DMS53 treated with DMSO at 0.1 percent for 48 hours (cell line): ENCODE measurements at regions not wholly inside any gene's neighbourhood (a gene's known extent, or its start where the extent isn't known, plus 50 kb on each side); places are given as distances from the start of the nearest gene placed in this dataset.

Experiments
- DNase-seq: peaks from one replicate; lab custom pipeline; 2025; ENCODE audit not compliant: unreplicated experiment; lab: John Stamatoyannopoulos, UW

DNA sequence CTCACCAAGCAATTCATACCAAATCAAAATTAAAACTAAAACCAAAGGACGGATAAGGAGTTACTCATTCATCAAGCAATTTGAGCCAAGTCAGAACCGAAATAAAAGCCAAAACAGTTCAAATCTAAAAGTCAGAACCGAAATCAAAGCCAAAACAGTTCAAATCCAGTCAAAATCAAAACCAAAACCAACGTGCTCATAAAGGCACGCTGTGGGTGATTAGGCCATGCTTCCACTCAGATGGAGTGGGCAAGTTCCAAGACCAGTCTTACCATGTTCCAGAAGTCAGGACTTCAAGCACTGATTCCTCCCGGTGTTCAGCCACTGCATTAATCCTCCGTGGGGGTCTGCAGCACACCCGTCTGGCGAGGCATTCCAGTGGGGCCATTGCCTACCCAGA lies 409.3 kb downstream of the TGFB2 start:
- no peak for DNase-seq

DNA sequence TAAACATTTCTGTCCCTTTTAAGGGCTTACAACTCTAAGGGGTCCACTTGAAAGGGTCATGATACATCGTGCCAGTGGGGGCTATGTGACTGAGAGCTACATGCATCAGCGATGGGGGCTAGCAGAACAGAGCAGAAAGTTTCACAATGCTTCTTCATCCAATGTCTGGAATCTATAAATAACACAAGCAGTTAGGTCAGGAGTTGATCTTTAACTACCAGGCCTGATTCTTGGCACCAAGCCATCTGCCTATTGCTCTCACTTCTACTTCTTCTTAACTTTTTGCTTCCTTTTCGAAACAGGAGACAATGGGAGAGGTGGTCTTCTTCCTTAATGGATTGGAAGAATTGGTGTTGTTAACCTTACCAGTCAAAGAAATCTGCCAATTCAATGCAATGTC lies 410.0 kb downstream of the TGFB2 start:
- DNase-seq, result no peak

GRCh38 chr1:218759795-218760194 lies 413.9 kb upstream of the LYPLAL1 start:
- no peak for DNase-seq

DNA sequence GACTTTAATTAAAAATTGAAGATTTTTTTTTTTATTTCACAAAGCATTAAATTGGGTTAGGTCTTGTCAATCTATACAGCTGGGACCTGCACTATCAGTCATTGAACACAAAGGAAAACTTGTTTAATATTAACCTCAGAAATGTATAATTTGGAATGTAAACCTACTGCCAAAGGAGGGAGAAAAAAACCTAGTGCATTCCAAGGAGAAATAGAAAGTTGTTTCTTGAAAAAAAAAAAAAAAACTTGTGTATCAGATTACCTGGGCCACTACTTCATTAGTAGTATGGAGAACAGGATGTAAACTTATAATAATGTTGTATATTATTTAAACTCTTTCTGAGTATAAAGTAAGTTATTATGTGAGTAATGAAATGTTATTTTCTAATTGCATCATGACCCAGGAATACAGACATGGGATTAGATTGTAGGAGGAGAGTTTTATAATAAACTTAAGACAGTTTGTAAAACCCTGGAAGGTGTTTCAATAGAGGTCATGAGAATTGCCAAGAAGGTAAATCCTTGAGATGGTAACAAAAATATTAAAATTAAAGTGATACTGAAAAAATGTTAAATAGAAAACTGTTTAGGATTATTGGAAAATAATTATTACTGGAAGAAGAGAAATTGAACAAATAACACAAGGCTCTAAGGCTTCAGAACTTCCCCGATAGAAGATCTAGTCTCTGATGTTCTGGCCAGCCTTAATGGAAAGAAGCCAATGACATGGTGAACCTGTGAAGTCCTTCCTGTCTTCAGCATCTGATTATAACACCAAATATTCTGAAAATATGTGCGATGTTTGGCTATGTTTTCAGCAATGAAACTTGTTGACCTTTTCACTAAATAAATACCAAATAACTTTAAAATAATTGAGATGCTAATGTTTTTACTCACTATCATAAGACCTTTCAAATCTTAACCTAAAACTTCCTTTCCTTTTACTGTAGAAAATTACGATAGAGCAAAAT lies 412.8 kb upstream of the LYPLAL1 start:
- no peak for DNase-seq

DNA sequence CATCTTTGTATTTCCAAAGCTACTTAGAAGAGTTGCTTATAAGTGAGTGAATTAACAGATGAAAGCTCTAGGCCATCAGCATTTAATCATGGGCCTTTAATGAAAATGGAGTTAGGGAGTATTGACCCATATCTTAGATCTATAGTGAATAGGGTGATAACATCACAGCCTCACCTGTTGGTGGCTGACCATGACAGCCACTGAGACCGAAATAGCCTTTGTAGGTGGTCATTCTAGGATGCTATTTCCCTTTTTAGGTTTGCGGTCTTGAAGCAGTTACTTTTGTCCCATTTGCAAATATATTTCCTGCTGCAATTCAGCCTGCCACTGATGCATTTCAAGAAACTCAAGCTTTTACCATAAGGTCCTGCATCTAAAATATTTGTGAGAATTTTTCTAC lies 410.1 kb upstream of the LYPLAL1 start:
- no peak for DNase-seq

DNA sequence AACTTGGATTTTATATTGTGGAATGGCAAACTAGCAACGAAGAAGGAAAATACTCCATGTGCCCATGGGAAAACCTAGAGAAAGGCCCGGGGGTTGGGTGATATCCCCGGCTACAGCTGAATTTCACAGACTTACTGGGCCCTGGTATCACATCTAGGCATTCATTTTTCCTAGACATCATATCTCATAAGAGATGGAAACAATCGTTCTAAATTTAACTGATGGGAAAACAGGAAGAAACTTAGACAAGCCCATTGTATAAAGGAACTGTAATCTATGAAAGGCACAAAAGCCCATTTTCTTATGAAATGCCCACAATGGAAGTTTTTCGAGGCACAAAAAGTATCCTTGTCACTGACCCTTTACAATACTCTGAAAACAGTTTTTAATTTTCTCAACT lies 407.9 kb upstream of the LYPLAL1 start:
- DNase-seq, result no peak

DNA sequence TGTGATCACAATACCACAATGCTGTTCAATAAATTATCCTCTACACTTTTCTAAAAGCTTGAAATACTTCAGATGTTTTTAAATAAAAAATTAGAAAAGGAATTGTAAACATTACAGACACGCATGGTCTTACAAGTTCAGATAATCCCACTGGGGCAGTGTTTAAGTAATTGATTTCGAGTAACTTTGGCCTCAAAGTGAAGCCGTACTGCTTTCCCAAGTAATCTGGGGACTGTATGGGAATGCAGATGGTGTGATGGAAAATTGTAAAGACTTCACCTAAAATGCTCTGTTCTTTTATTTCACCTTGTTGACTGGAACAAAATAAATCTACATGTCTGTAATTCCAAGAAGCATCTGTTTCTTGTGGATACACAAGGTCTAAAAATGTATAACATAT lies 401.7 kb upstream of the LYPLAL1 start:
- no peak for DNase-seq

DNA sequence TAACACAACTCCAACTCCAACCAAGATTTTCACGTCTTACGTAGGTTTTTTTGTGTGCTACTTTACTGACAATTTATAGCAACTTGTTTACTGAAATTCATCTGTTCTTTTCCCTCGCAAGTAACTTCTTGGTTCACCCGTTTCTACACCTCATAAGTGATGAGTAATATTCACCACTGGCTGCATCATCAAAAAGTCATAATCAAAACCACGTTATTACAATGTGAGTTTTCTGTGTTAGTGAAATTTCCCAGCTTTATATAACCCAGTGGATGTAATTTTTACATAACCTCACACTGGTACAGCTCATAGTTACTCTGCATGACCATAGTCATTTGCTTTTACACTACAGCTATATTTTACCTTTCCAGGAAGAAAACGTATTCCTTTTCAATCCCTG lies 401.1 kb upstream of the LYPLAL1 start:
- no peak for DNase-seq

GRCh38 chr1:218775501-218776021 lies 398.1 kb upstream of the LYPLAL1 start:
- no peak for DNase-seq

DNA sequence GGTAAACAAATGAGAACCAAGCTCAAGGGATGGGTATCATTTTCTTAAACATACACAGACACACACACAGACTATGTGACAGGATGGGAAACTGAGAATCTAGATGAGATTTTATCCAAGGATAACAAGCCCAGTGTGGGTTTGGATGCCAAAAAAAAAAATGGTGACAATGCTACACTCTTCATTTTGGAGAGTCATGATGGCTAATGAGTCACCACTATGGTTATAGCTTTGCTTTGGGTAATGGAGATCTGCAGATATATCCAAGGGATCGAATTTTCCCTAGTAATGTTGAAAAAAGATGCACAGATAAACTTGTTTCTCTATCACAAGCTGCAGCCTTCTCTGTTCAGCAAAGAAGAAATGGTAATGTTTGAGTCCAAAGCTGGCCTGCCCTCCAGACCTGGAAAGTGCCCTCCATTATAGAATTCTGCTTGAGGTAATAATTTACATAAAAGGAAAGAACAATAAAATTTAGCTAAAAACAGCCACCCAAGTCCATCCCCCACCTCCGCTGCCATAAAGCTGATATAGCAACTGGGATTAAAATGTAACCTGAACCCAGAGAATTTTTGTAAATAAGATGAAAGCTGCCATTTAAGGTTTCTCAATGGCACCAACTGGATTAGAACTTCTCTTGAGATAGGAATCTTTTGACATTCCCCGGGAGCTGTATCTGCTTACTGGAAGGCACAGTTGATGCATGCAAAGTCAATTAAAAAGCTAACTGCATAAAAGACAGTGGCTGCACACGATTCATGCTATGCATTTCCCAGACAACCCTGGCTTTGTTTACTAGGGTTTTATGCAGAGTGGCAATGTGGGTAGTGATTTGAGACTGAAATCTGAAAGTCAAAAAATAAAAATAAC lies 395.2 kb upstream of the LYPLAL1 start:
- no peak for DNase-seq

GRCh38 chr1:218779341-218780100 lies 394.2 kb upstream of the LYPLAL1 start:
- no peak for DNase-seq

DNA sequence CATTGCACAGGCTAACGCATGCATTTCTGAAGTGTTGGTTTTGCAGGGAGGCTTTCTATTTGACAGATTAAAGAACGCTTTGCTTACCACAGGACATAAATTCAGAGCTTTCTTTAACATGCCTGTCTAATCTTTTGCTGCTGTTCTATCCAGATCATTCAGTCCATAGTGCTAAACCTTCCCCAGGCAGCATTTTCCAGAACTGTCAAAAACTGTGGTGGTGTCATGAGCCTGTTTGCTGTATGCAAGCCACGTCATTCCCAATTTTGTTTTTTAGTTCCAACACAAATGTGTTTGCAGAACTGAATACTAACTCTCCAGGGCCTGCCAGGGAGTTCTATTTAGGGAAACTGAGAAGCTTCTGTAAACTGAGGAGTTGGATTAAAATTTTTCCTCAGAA lies 390.5 kb upstream of the LYPLAL1 start:
- no peak for DNase-seq

GRCh38 chr1:218783916-218784315 lies 389.8 kb upstream of the LYPLAL1 start:
- DNase-seq, result no peak

- DNase-seq, result no peak
Observed at GRCh38 chr1:218785928-218786327, 387.8 kb upstream of the LYPLAL1 start.

DNA sequence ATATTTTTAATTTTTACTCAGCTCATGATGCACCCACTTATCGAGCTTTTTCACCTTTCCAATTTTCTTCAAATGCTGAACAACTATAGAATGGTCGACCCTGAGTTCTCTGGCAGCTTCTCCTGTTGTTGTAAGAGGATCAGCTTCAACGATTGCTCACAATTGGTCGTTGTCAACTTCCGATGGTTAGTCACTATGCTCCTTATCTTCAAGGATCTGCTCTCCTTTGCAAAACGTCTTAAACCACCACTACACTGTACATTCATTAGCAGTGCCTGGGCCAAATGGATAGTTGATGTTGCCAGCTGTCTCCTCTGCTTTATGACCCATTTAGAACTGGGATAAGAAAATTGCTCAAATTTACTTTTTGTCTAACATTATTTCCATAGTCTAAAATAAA lies 385.9 kb upstream of the LYPLAL1 start:
- DNase-seq, result no peak

GRCh38 chr1:218796773-218797172 lies 376.9 kb upstream of the LYPLAL1 start:
- DNase-seq, result no peak

DNA sequence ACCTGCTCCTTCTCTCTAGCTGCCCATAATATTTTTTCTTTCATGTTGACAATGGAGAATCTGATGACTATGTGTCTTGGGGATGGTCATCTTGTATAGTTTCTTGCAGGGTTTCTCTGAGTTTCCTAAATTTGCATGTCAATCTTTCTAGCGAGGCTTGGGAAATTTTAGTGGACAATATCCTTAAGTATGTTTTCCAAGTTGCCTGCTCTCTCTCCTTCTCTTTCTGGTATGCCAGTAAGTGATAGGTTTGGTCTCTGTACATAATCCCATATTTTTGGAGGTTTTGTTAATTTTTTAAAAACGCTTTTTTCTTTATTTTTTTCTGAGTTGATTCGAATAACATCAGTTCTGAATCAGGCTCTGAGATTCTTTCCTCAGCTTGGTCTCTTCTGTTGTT lies 370.9 kb upstream of the LYPLAL1 start:
- no peak for DNase-seq

DNA sequence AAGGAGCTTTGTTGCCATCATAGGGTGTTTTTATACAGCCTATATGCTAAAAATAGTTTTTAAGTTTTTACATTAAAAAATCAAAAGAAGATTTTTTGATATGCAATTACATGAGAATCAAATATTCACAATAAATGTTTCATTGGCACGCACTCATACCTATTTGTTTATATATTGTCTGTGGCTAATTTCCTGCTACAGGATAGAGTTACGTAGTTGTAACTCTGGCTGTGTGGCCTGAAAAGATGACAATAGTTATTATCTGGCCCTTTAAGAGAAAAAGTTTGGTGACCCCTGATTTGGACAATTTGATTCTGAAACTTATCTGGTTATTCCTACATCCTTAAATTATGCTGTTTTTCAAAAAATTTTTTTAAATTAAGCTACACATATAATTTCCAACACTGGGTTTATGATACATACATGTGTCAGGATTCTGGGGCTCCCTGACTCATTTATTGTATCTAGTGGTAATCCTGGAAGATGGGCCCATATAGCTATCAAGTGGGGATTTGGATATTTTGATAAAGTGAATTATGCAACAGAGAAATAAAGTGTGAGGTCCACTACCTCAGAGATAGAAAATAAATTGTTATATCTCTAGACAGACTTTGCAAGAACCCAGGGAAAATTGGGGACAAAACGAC lies 370.2 kb upstream of the LYPLAL1 start:
- DNase-seq, result no peak

DNA sequence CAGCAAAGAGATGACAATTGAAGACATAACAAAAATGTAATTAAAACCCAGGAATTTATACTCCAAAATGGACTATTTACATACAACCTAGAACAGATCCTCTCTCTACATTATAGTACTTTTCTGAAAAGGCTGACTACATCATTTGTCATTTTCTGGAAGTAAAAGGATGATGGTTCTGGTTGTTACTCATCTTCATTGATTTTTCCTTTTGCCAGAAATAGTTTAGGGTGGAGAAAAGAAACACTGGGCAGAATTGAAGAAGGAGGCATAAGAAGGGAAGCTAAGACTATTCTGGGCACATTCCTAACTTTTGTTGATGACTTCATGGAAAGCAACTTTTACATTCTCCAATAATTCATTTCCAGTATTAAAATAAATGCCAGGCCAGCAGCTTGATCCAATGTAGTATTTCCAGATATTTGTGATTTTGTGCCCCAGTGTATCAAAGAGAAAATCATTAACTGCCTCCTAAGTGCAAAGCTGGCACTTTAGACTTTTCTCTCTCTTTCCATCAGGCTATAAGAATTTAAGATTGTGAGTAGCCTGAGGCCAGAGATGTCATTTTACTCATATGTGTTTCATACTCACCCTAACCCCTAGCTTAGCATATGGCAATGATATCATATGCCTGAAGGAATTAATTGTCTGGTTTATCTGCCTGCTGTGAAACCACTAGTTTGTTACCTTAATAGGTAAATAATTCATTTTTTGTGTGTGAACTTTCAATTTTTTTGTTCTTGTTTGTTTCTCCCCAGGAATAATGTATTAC lies 369.5 kb upstream of the LYPLAL1 start:
- no peak for DNase-seq

DNA sequence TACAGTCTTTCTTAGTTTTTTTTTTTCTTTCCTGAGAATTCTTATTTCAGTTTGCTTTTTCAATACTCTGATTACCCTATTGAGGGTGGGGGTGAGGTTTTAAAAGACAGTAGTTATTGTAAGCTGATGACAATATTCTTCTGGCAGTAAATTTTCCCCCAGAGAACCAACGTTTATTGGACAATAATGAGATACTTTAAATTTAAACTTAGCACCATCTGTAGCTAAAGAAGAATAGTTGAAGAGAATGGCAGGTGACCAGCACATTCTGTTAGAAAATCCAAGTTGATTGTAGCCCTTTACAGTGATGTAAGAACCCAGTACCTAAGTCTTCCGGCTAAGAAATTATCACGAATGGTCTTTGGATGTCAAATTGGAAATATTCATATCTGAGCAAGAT lies 364.6 kb upstream of the LYPLAL1 start:
- no peak for DNase-seq
